ENCODE measurements at regions not wholly inside any gene's neighbourhood (a gene's known extent, or its start where the extent isn't known, plus 50 kb on each side); places are given as distances from the start of the nearest gene placed in this dataset.
"Not testable (repeated sequence)": the region's sequence is repeated elsewhere in the genome, so short reads cannot be mapped to it uniquely, and the experiment has no call there.

DNA sequence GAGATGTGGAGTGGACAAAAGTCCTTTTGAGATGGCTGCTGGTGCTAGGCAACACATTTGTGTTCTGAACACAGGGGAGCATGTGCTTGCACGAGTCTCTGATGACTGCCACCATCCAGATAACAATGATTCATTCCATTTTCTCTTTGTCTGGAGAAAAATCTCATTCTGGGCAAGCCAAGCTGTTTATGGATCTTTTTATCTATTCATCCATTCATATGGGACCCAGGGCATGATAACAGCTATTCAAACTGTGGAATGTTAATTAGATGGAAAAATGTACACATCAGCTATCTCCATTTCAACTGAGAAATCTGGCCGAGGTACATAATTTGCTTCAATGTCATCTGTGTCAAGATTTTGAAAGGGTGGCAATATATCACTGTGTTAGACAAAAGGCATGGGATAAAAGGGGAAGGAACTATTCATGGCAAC is 117.5 kb upstream of the ZBED5 start:
- WGBS, 2 experiments (ENCODE audit: low coverage in 1 of 2, low lambda C conversion rate in 2 of 2, missing lambda C conversion rate in 2 of 2): 26 to 39% methylated on average over 2 of the region's 2 CpGs
- Histone ChIP-seq H3K27ac (no peak overlapping the region), H3K36me3 (ENCODE audit: low read depth) (no peaks in the 10 kb centered on the region), H3K79me2 (ENCODE audit: insufficient read depth) (no peaks in the 10 kb centered on the region), H3K9ac (no peak overlapping the region), H2AFZ (no peak overlapping the region), H3K9me2 (ENCODE audit: insufficient read depth) (no peaks in the 10 kb centered on the region), H4K20me1 (ENCODE audit: insufficient read depth) (no peaks in the 10 kb centered on the region), H3F3A (ENCODE audit: insufficient read depth) (no peaks in the 10 kb centered on the region), H3K27me3 (replicated peaks; ENCODE audit: insufficient read depth) (peaks cover 12% of the 10 kb centered on the region; the same call in 1 of the 2 replicates), H3K4me1 (ENCODE audit: insufficient read depth) (no peaks in the 10 kb centered on the region), H3K4me2 (ENCODE audit: unreplicated experiment) (no peak overlapping the region), H3K4me3 (no peak overlapping the region), H3K9me3 (ENCODE audit: low read depth) (no peaks in the 10 kb centered on the region)
- TF ChIP-seq EZH2phosphoT487 (IDR thresholded peaks at IDR 0.05; ENCODE audit: insufficient read depth, low read depth): no peak
- no peak for TF ChIP-seq EZH2 (IDR thresholded peaks at IDR 0.05; ENCODE audit: insufficient read depth, poor library complexity, severe bottlenecking)
- in situ Hi-C loops (cut with MboI): no loop called here
- DNase-seq: peak; percentile 16

DNA sequence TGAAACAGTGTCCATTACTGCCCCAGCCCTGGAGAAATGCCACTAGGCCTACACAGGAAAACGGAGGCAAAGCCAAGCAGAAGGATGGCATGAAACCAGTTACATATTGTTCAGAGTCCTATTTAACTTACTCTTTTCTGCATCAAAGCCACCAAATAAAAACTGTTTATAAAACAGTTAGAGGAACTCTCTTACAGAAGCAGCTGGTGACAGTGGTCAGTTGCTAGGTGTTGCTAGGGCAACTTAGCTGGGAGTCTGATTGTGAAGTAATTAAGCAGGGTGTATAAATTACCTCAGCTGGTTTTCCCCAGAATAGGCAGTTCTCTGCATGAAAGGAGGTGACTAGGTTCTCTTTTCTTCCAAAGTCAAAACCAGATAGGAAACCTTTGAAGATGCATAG is 115.6 kb upstream of the ZBED5 start:
- in situ Hi-C loops (cut with MboI): no loop called here
- no peaks in the 10 kb centered on the region for H3K36me3 ChIP-seq (ENCODE audit: low read depth)
- no peak for DNase-seq
- no peaks in the 10 kb centered on the region for H3K9me2 ChIP-seq (ENCODE audit: insufficient read depth)
- no peak overlapping the region for H3K4me3 ChIP-seq
- H3K4me1 ChIP-seq (ENCODE audit: insufficient read depth): no peaks in the 10 kb centered on the region
- no peak overlapping the region for H2AFZ ChIP-seq
- 0 out of 2 replicates have a peak, but pooled peaks cover 2% of the 10 kb centered on the region for H3K27me3 ChIP-seq (replicated peaks; ENCODE audit: insufficient read depth)
- H3K4me2 ChIP-seq (ENCODE audit: unreplicated experiment): no peak overlapping the region
- no peaks in the 10 kb centered on the region for H4K20me1 ChIP-seq (ENCODE audit: insufficient read depth)
- H3K27ac ChIP-seq: no peak overlapping the region
- H3K79me2 ChIP-seq (ENCODE audit: insufficient read depth): no peaks in the 10 kb centered on the region
- H3K9me3 ChIP-seq (ENCODE audit: low read depth): no peaks in the 10 kb centered on the region
- WGBS, 2 experiments (ENCODE audit: low coverage in 1 of 2, low lambda C conversion rate in 2 of 2, missing lambda C conversion rate in 2 of 2): 56 to 59% methylated on average over 1 of the region's 1 CpG
- H3F3A ChIP-seq (ENCODE audit: insufficient read depth): no peaks in the 10 kb centered on the region
- TF ChIP-seq EZH2 (IDR thresholded peaks at IDR 0.05; ENCODE audit: insufficient read depth, poor library complexity, severe bottlenecking): no peak
- TF ChIP-seq EZH2phosphoT487 (IDR thresholded peaks at IDR 0.05; ENCODE audit: insufficient read depth, low read depth): no peak
- no peak overlapping the region for H3K9ac ChIP-seq

DNA sequence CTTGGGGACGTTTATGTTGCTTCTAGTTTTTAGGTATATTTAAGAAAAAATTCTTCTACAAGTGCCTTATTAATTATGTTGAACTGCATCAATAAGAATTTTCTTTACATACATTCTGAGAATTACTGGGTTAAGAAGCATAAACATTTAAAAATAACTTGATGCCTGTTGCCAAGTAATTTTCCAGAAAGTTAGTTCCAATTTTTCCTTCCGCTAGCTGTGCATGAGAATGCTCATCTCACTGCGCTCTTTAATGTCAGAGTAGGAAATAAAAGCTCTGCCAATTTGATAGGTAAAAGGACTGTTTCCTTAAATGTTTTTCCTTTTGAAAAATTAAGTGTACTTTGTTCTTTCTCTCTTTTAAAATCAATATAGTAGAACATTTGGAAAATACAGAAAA is 113.1 kb upstream of the ZBED5 start:
- Histone ChIP-seq H3K9ac (no peak overlapping the region), H3K4me3 (no peak overlapping the region), H3K4me2 (ENCODE audit: unreplicated experiment) (no peak overlapping the region), H3K27ac (no peak overlapping the region), H3K9me2 (ENCODE audit: insufficient read depth) (no peaks in the 10 kb centered on the region), H4K20me1 (ENCODE audit: insufficient read depth) (no peaks in the 10 kb centered on the region), H3K4me1 (ENCODE audit: insufficient read depth) (no peaks in the 10 kb centered on the region), H3K9me3 (ENCODE audit: low read depth) (no peaks in the 10 kb centered on the region), H3F3A (ENCODE audit: insufficient read depth) (no peaks in the 10 kb centered on the region), H2AFZ (no peak overlapping the region), H3K79me2 (ENCODE audit: insufficient read depth) (no peaks in the 10 kb centered on the region), H3K36me3 (ENCODE audit: low read depth) (no peaks in the 10 kb centered on the region), H3K27me3 (replicated peaks; ENCODE audit: insufficient read depth) (no peaks in the 10 kb centered on the region)
- 54 to 58% methylated on average over 3 of the region's 3 CpGs for WGBS, 2 experiments (ENCODE audit: low coverage in 1 of 2, low lambda C conversion rate in 2 of 2, missing lambda C conversion rate in 2 of 2)
- in situ Hi-C loops (cut with MboI): no loop called here
- DNase-seq: no peak
- no peak for TF ChIP-seq EZH2 (IDR thresholded peaks at IDR 0.05; ENCODE audit: insufficient read depth, poor library complexity, severe bottlenecking)

DNA sequence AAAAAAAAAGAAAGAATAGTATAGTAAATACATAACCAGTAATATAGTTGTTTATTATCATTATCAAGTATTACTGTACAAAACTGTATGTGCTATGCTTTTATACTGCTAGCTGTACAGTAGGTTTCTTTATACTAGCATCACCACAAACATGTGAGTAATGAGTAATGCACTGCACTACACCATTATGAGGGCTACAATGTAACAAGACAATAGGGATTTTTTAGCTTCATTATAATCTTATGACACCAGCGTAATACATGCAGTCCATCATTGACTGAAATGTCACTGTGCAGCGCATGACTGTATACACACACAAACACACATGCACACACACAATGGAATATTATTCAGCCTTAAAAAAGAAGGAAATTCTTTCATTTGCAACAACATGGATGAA is 111.5 kb upstream of the ZBED5 start:
- H3K9me2 ChIP-seq (ENCODE audit: insufficient read depth): no peaks in the 10 kb centered on the region
- H4K20me1 ChIP-seq (ENCODE audit: insufficient read depth): no peaks in the 10 kb centered on the region
- H3K4me1 ChIP-seq (ENCODE audit: insufficient read depth): no peaks in the 10 kb centered on the region
- H3K79me2 ChIP-seq (ENCODE audit: insufficient read depth): no peaks in the 10 kb centered on the region
- H3K27me3 ChIP-seq (replicated peaks; ENCODE audit: insufficient read depth): no peaks in the 10 kb centered on the region
- no peak for DNase-seq
- in situ Hi-C loops (cut with MboI): no loop called here
- no peaks in the 10 kb centered on the region for H3K36me3 ChIP-seq (ENCODE audit: low read depth)
- H3K27ac ChIP-seq: no peak overlapping the region
- TF ChIP-seq EZH2phosphoT487 (IDR thresholded peaks at IDR 0.05; ENCODE audit: insufficient read depth, low read depth) (no peak), EZH2 (IDR thresholded peaks at IDR 0.05; ENCODE audit: insufficient read depth, poor library complexity, severe bottlenecking) (no peak)
- no peak overlapping the region for H3K4me3 ChIP-seq
- no peaks in the 10 kb centered on the region for H3K9me3 ChIP-seq (ENCODE audit: low read depth)
- H3K4me2 ChIP-seq (ENCODE audit: unreplicated experiment): no peak overlapping the region
- no peak overlapping the region for H2AFZ ChIP-seq
- H3F3A ChIP-seq (ENCODE audit: insufficient read depth): no peaks in the 10 kb centered on the region
- WGBS, 2 experiments (ENCODE audit: low coverage in 1 of 2, low lambda C conversion rate in 2 of 2, missing lambda C conversion rate in 2 of 2): 89 to 91% methylated on average over 2 of the region's 2 CpGs
- no peak overlapping the region for H3K9ac ChIP-seq

DNA sequence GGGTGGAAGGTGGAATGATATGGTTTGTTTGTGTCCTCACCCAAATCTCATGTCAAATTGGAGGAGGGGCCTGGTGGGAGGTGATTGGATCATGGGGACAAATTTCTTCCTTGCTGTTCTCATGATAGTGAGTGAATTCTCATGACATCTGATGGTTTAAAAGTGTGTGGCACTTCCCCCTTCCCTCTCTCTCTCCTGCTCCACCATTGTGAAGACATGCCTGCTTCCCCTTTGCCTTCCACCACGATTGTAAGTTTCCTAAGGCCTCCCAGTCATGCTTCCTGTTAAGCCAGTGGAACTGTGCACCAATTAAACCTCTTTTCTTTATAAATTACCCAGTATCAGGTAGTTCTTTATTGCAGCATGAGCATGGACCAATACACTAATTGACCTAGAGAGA is 99.0 kb upstream of the ZBED5 start:
- H3K27me3 ChIP-seq (replicated peaks; ENCODE audit: insufficient read depth): peaks cover 26% of the 10 kb centered on the region; the same call in 1 of the 2 replicates
- H3K27ac ChIP-seq; H3K79me2 ChIP-seq (ENCODE audit: insufficient read depth); DNase-seq; H3K9me2 ChIP-seq (ENCODE audit: insufficient read depth); H3F3A ChIP-seq (ENCODE audit: insufficient read depth); H3K9ac ChIP-seq; H3K4me3 ChIP-seq; H4K20me1 ChIP-seq (ENCODE audit: insufficient read depth); H2AFZ ChIP-seq; H3K4me2 ChIP-seq (ENCODE audit: unreplicated experiment); H3K36me3 ChIP-seq (ENCODE audit: low read depth); in situ Hi-C loops (cut with MboI); H3K4me1 ChIP-seq (ENCODE audit: insufficient read depth); H3K9me3 ChIP-seq (ENCODE audit: low read depth): not testable (repeated sequence)
- 27 to 31% methylated on average over 1 of the region's 1 CpG for WGBS, 2 experiments (ENCODE audit: low coverage in 1 of 2, low lambda C conversion rate in 2 of 2, missing lambda C conversion rate in 2 of 2)

All from GM23248 (cell line).